ENCODE measurements at regions not wholly inside any gene's neighbourhood (a gene's known extent, or its start where the extent isn't known, plus 50 kb on each side); places are given as distances from the start of the nearest gene placed in this dataset.
A peak's percentile ranks its signal among the peaks of the same experiment; 100 is the strongest.

- no peaks in the 10 kb centered on the region for H3K36me3 Mint-ChIP-seq (ENCODE audit: low read depth)
- peaks cover 2% of the 10 kb centered on the region for H3K27me3 Mint-ChIP-seq (ENCODE audit: insufficient read depth)
- H3K4me3 Mint-ChIP-seq = no peak overlapping the region
- no peaks in the 10 kb centered on the region for H3K9me3 ChIP-seq (ENCODE audit: control insufficient read depth, low read length)
- 88 to 94% methylated on average over 5 to 6 of the region's 6 CpGs for WGBS, 2 experiments (ENCODE audit: insufficient coverage in 1 of 2, insufficient read length in 1 of 2)
- no peaks in the 10 kb centered on the region for H3K27me3 ChIP-seq (ENCODE audit: control insufficient read depth, insufficient read depth, low read length, poor library complexity, severe bottlenecking)
- peaks cover 8% of the 10 kb centered on the region for H3K4me1 Mint-ChIP-seq
- no peaks in the 10 kb centered on the region for H3K36me3 ChIP-seq (ENCODE audit: control insufficient read depth, insufficient read depth, low read length)
- H3K27ac Mint-ChIP-seq = no peak overlapping the region
- DNase-seq = no peak
- no peak overlapping the region for H3K4me3 ChIP-seq (ENCODE audit: low read length)
- no peaks in the 10 kb centered on the region for H3K9me3 Mint-ChIP-seq
- H3K9ac ChIP-seq (ENCODE audit: extremely low read depth, low read length, poor library complexity, severe bottlenecking) = no peak overlapping the region
- TF ChIP-seq, protein P1, sequence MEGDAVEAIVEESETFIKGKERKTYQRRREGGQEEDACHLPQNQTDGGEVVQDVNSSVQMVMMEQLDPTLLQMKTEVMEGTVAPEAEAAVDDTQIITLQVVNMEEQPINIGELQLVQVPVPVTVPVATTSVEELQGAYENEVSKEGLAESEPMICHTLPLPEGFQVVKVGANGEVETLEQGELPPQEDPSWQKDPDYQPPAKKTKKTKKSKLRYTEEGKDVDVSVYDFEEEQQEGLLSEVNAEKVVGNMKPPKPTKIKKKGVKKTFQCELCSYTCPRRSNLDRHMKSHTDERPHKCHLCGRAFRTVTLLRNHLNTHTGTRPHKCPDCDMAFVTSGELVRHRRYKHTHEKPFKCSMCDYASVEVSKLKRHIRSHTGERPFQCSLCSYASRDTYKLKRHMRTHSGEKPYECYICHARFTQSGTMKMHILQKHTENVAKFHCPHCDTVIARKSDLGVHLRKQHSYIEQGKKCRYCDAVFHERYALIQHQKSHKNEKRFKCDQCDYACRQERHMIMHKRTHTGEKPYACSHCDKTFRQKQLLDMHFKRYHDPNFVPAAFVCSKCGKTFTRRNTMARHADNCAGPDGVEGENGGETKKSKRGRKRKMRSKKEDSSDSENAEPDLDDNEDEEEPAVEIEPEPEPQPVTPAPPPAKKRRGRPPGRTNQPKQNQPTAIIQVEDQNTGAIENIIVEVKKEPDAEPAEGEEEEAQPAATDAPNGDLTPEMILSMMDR (conservative IDR thresholded peaks at IDR 0.05) = no peak
- H3K4me1 ChIP-seq (ENCODE audit: control insufficient read depth, insufficient read depth, low read length) = no peaks in the 10 kb centered on the region
- H3K27ac ChIP-seq (ENCODE audit: low read depth, low read length) = peak overlapping the region; percentile 50
Observed at GRCh38 chr2:58914733-58915505, 673.8 kb upstream of the FANCL start.

DNA sequence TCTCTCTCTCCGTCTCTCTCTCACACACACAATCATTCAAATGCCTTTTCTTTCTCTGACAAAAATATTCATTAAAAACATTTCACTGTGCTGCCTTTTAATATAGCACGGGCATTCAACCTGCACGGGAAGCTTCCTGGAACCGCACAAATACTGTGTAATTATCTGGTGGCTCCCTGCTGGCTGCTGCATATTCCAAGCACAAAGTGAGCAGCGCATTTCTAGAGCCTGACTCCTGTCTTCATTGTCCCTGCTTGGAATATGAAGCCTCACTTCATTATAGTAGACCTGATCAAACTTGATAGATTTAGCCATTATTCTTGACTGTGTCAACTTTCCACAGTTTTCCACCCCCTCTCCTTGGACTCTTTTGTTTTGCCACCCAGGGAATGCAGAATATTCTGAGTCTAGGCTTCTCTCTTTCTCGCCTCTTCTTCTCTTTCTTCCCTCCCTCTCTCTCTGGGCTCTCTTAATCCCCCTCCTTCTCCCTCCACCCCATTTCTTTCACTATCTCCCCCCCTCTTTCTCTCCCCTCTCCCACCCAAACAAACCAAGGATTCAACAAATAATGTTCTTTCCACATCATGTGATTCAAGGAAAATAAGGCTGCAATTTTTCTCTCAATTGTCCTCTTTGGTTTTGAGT is 672.1 kb upstream of the FANCL start:
- Mint-ChIP-seq H3K9me3 (no peaks in the 10 kb centered on the region), H3K4me1 (peaks cover 8% of the 10 kb centered on the region), H3K27me3 (ENCODE audit: insufficient read depth) (peaks cover 2% of the 10 kb centered on the region), H3K36me3 (ENCODE audit: low read depth) (no peaks in the 10 kb centered on the region), H3K27ac (no peak overlapping the region), H3K4me3 (no peak overlapping the region)
- H3K9me3 ChIP-seq (ENCODE audit: control insufficient read depth, low read length) = no peaks in the 10 kb centered on the region
- 25 to 51% methylated on average over 5 to 6 of the region's 6 CpGs for WGBS, 2 experiments (ENCODE audit: insufficient coverage in 1 of 2, insufficient read length in 1 of 2)
- no peak overlapping the region for H3K4me3 ChIP-seq (ENCODE audit: low read length)
- H3K4me1 ChIP-seq (ENCODE audit: control insufficient read depth, insufficient read depth, low read length) = no peaks in the 10 kb centered on the region
- TF ChIP-seq, protein P1 (conservative IDR thresholded peaks at IDR 0.05) = no peak
- no peaks in the 10 kb centered on the region for H3K36me3 ChIP-seq (ENCODE audit: control insufficient read depth, insufficient read depth, low read length)
- H3K27ac ChIP-seq (ENCODE audit: low read depth, low read length) = peak overlapping the region; percentile 86
- H3K9ac ChIP-seq (ENCODE audit: extremely low read depth, low read length, poor library complexity, severe bottlenecking) = no peak overlapping the region
- H3K27me3 ChIP-seq (ENCODE audit: control insufficient read depth, insufficient read depth, low read length, poor library complexity, severe bottlenecking) = no peaks in the 10 kb centered on the region
- no peak for DNase-seq

GRCh38 chr2:58911877-58912276 is 670.8 kb upstream of the FANCL start:
- Mint-ChIP-seq H3K4me3 (no peak overlapping the region), H3K9me3 (no peaks in the 10 kb centered on the region), H3K27me3 (ENCODE audit: insufficient read depth) (peaks cover 4% of the 10 kb centered on the region), H3K27ac (no peak overlapping the region), H3K4me1 (peaks cover 8% of the 10 kb centered on the region), H3K36me3 (ENCODE audit: low read depth) (no peaks in the 10 kb centered on the region)
- Histone ChIP-seq H3K9ac (ENCODE audit: extremely low read depth, low read length, poor library complexity, severe bottlenecking) (no peak overlapping the region), H3K9me3 (ENCODE audit: control insufficient read depth, low read length) (no peaks in the 10 kb centered on the region), H3K4me1 (ENCODE audit: control insufficient read depth, insufficient read depth, low read length) (no peaks in the 10 kb centered on the region), H3K4me3 (ENCODE audit: low read length) (no peak overlapping the region), H3K36me3 (ENCODE audit: control insufficient read depth, insufficient read depth, low read length) (no peaks in the 10 kb centered on the region), H3K27ac (ENCODE audit: low read depth, low read length) (no peak overlapping the region), H3K27me3 (ENCODE audit: control insufficient read depth, insufficient read depth, low read length, poor library complexity, severe bottlenecking) (no peaks in the 10 kb centered on the region)
- 83 to 100% methylated on average over 1 of the region's 1 CpG for WGBS, 2 experiments (ENCODE audit: insufficient coverage in 1 of 2, insufficient read length in 1 of 2)
- TF ChIP-seq, protein P1 (conservative IDR thresholded peaks at IDR 0.05) = no peak
- no peak for DNase-seq

Data from endodermal cell (in vitro differentiated cells).